Neural progenitor cell (in vitro differentiated cells): ENCODE measurements at regions not wholly inside any gene's neighbourhood (a gene's known extent, or its start where the extent isn't known, plus 50 kb on each side); places are given as distances from the start of the nearest gene placed in this dataset.
A peak's percentile ranks its signal among the peaks of the same experiment; 100 is the strongest.

Experiments used
- DNase-seq: peaks from one replicate; pipeline ENCODE4 v3.0.0-alpha.2; 2016; ENCODE audit warnings: low spot score
- H2AFZ ChIP-seq: fragments of 200-600 bp; sonication (generic); replicated peaks from 2 replicates; pipeline ENCODE4 v1.6.1; 2016; ENCODE audit warnings: antibody characterized with exemption
- H3F3A ChIP-seq: fragments of 200-600 bp; sonication (generic); 2 replicates; pipeline ENCODE4 v1.6.1; 2016; ENCODE audit warnings: antibody characterized with exemption, low read depth
- H3K27ac ChIP-seq: fragments of 200-600 bp; sonication (generic); 2 replicates; pipeline ENCODE4 v1.5.1; 2016; ENCODE audit warnings: mild to moderate bottlenecking
- H3K27me3 ChIP-seq: fragments of 200-600 bp; sonication (generic); 2 replicates; pipeline ENCODE4 v1.6.1; 2016; ENCODE audit warnings: mild to moderate bottlenecking, moderate library complexity
- H3K36me3 ChIP-seq: fragments of 200-600 bp; sonication (generic); 2 replicates; pipeline ENCODE4 v1.5.1; 2016
- H3K4me1 ChIP-seq: fragments of 200-600 bp; sonication (generic); 2 replicates; pipeline ENCODE4 v1.6.1; 2016; ENCODE audit warnings: mixed run types
- H3K4me2 ChIP-seq: fragments of 200-600 bp; sonication (generic); 2 replicates; pipeline ENCODE4 v1.6.1; 2016
- H3K4me3 ChIP-seq: fragments of 200-600 bp; sonication (generic); 2 replicates; pipeline ENCODE4 v1.5.1; 2016
- H3K79me2 ChIP-seq: fragments of 200-600 bp; sonication (generic); 2 replicates; pipeline ENCODE4 v1.6.1; 2016; ENCODE audit warnings: low read depth
- H3K9ac ChIP-seq: fragments of 200-600 bp; sonication (generic); 2 replicates; pipeline ENCODE4 v1.6.1; 2016
- H3K9me3 ChIP-seq: fragments of 200-600 bp; sonication (generic); 2 replicates; pipeline ENCODE4 v1.5.1; 2016; ENCODE audit warnings: low read depth
- H4K20me1 ChIP-seq: fragments of 200-600 bp; sonication (generic); 2 replicates; pipeline ENCODE4 v1.6.1; 2016; ENCODE audit warnings: low read depth
- H3K27ac Mint-ChIP-seq: 3 replicates; pipeline ENCODE4 v1.8.0; 2021; ENCODE audit warnings: mixed read lengths
- H3K27me3 Mint-ChIP-seq: 2 replicates; pipeline ENCODE4 v1.8.0; 2022; ENCODE audit warnings: low read depth, mild to moderate bottlenecking, inconsistent platforms, moderate library complexity, mixed read lengths; ENCODE audit not compliant: insufficient read depth
- H3K36me3 Mint-ChIP-seq: 3 replicates; pipeline ENCODE4 v1.8.0; 2021; ENCODE audit warnings: mixed read lengths
- H3K4me1 Mint-ChIP-seq: 3 replicates; pipeline ENCODE4 v1.8.0; 2021; ENCODE audit warnings: mixed read lengths
- H3K4me3 Mint-ChIP-seq: 3 replicates; pipeline ENCODE4 v1.8.0; 2021; ENCODE audit warnings: mild to moderate bottlenecking, moderate library complexity, mixed read lengths
- H3K9me3 Mint-ChIP-seq: 3 replicates; pipeline ENCODE4 v1.8.0; 2020; ENCODE audit warnings: mixed read lengths
- EZH2 ChIP-seq: fragments of 200-600 bp; sonication (generic); IDR thresholded peaks from 2 replicates; pipeline ENCODE4 v1.6.1; 2017; ENCODE audit warnings: antibody characterized with exemption, mild to moderate bottlenecking, moderate library complexity
- EZH2phosphoT487 ChIP-seq: fragments of 200-600 bp; sonication (generic); IDR thresholded peaks from 2 replicates; pipeline ENCODE4 v1.6.1; 2017; ENCODE audit warnings: antibody characterized with exemption
- TF ChIP-seq, protein P1 (sequence below): fragments of 200-600 bp; sonication (generic); IDR thresholded peaks from 2 replicates; pipeline ENCODE4 v1.5.1; 2017; ENCODE audit warnings: antibody characterized with exemption, mild to moderate bottlenecking

DNA sequence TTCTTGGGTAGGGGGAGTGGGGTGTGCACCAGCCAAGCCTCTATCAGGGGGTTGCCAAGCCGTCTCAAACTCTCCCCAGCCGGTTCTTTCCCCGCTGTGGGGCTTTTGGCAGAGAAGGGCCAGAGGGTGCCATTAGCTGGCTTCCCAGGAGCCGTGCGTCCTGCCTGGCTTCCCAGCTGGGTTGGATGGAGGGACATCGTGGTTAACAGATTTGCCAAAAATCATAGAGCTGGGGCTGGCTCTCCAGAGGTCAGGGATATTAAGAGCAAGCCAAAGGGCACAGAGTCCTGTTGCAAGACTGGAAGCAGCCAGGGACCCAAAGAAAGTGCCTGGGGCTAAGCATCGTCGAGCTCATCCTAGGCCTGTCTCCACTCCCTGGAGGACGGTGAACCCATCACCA lies 104.6 kb upstream of the HES1 start:
- Histone ChIP-seq H3K4me3 (no peak overlapping the region), H3K4me1 (peaks cover 28% of the 10 kb centered on the region), H2AFZ (no peak overlapping the region), H3K27me3 (no peaks in the 10 kb centered on the region), H4K20me1 (no peaks in the 10 kb centered on the region), H3F3A (peaks cover 14% of the 10 kb centered on the region), H3K9ac (no peak overlapping the region), H3K9me3 (no peaks in the 10 kb centered on the region), H3K4me2 (no peak overlapping the region), H3K36me3 (no peaks in the 10 kb centered on the region), H3K79me2 (no peaks in the 10 kb centered on the region), H3K27ac (no peak overlapping the region)
- H3K4me3 Mint-ChIP-seq, result no peak overlapping the region
- H3K27ac Mint-ChIP-seq, result no peak overlapping the region
- no peak for DNase-seq
- H3K4me1 Mint-ChIP-seq, result peaks cover 36% of the 10 kb centered on the region
- peaks cover 7% of the 10 kb centered on the region for H3K9me3 Mint-ChIP-seq
- H3K27me3 Mint-ChIP-seq, result peaks cover 23% of the 10 kb centered on the region
- no peaks in the 10 kb centered on the region for H3K36me3 Mint-ChIP-seq
- TF ChIP-seq, protein P1, sequence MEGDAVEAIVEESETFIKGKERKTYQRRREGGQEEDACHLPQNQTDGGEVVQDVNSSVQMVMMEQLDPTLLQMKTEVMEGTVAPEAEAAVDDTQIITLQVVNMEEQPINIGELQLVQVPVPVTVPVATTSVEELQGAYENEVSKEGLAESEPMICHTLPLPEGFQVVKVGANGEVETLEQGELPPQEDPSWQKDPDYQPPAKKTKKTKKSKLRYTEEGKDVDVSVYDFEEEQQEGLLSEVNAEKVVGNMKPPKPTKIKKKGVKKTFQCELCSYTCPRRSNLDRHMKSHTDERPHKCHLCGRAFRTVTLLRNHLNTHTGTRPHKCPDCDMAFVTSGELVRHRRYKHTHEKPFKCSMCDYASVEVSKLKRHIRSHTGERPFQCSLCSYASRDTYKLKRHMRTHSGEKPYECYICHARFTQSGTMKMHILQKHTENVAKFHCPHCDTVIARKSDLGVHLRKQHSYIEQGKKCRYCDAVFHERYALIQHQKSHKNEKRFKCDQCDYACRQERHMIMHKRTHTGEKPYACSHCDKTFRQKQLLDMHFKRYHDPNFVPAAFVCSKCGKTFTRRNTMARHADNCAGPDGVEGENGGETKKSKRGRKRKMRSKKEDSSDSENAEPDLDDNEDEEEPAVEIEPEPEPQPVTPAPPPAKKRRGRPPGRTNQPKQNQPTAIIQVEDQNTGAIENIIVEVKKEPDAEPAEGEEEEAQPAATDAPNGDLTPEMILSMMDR, result no peak
- TF ChIP-seq EZH2, result no peak
- TF ChIP-seq EZH2phosphoT487, result no peak

DNA sequence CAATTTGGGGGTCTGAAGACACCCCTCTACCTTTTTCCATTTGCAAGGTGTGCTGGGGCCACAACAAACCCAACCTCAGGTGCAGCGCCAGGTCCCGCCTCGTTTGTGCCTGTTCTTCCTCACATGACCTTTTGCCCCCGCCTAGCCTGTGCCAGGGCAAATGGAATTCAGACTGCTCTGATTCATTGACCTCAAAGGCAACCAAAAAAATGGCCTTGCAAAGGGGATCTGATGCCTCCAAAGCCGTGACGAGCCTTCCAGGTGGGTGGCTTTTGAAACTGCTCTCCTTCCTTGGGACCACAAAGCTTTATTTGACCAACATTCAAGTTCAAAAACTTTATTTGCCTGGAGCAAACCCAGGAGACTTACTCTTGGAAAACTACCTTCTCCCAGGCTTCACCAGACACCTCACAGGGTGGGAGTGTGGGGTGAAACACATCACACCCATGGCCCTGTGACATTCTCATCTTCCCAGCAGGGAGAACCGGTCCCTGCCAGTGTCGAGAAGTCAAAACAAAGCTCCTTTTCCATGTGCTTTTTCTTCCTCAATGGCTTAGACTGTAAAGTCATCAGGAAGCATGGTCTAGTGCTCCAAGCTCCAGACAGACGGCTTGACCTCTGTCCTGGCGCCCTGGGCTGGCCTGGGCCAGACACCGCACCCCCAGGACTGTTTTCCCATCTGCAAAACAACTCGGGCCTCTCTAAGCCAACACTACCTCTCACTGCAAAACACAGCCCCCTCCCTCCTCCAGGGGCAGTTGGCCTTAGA lies 103.9 kb upstream of the HES1 start:
- Histone ChIP-seq H3K79me2 (no peaks in the 10 kb centered on the region), H3F3A (peaks cover 13% of the 10 kb centered on the region), H3K4me1 (peaks cover 28% of the 10 kb centered on the region), H3K27me3 (no peaks in the 10 kb centered on the region), H2AFZ (no peak overlapping the region), H3K9ac (no peak overlapping the region), H4K20me1 (no peaks in the 10 kb centered on the region), H3K4me3 (no peak overlapping the region), H3K9me3 (no peaks in the 10 kb centered on the region), H3K27ac (no peak overlapping the region), H3K36me3 (no peaks in the 10 kb centered on the region), H3K4me2 (peak overlapping the region; percentile 34)
- no peak for DNase-seq
- Mint-ChIP-seq H3K4me1 (peaks cover 36% of the 10 kb centered on the region), H3K27ac (no peak overlapping the region), H3K27me3 (peaks cover 23% of the 10 kb centered on the region), H3K4me3 (no peak overlapping the region), H3K36me3 (no peaks in the 10 kb centered on the region), H3K9me3 (peaks cover 7% of the 10 kb centered on the region)
- TF ChIP-seq EZH2phosphoT487 (no peak), EZH2 (no peak)
- TF ChIP-seq, protein P1, result no peak

DNA sequence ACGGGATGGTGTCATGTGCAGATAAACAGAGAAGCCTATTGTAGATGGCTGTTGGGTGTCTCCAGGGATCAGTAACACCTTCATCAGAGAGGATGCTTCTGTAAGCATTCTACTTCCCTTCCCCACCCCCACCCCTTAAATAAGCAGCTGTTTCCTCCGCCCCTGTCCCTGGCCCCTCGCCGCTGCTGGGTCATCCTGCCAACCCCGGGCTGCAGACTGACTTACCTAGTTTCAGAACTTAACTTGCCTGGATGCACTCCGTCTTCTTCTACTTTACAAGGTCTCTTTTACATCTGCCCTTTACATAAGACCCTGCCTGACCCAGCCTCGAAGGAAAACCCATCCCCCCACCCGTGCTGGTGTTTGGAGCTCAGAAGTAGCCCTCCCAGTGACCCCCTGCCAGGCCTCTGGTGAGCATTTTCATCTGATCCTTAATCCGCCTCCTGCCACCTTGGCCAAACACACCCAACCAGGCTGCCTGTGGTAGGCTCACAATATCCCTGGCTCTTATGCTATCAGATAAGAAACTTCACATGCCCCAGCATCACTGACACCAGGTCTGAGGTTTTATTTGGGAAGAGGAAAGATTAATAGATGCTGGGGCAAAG lies 103.0 kb upstream of the HES1 start:
- H3K4me3 Mint-ChIP-seq, result peak overlapping the region; percentile 46
- H3K4me2 ChIP-seq, result peak overlapping the region; percentile 34

More for the DNA sequence above, 103.0 kb upstream of the HES1 start:
- no peaks in the 10 kb centered on the region for H3K9me3 ChIP-seq
- H3K79me2 ChIP-seq, result no peaks in the 10 kb centered on the region
- no peak overlapping the region for H3K9ac ChIP-seq
- no peaks in the 10 kb centered on the region for H3K27me3 ChIP-seq
- DNase-seq, result peak; percentile 29
- H3K27me3 Mint-ChIP-seq, result peaks cover 25% of the 10 kb centered on the region
- no peak overlapping the region for H2AFZ ChIP-seq
- no peak overlapping the region for H3K27ac Mint-ChIP-seq
- H3K9me3 Mint-ChIP-seq, result peaks cover 7% of the 10 kb centered on the region
- no peaks in the 10 kb centered on the region for H3K36me3 Mint-ChIP-seq
- no peaks in the 10 kb centered on the region for H4K20me1 ChIP-seq
- H3K36me3 ChIP-seq, result no peaks in the 10 kb centered on the region
- H3F3A ChIP-seq, result peaks cover 13% of the 10 kb centered on the region
- H3K27ac ChIP-seq, result no peak overlapping the region
- peaks cover 42% of the 10 kb centered on the region for H3K4me1 Mint-ChIP-seq
- no peak overlapping the region for H3K4me3 ChIP-seq
- peaks cover 28% of the 10 kb centered on the region for H3K4me1 ChIP-seq
- TF ChIP-seq, protein P1, result no peak
- no peak for TF ChIP-seq EZH2phosphoT487
